Stimulated activated CD8-positive, alpha-beta memory T cell treated with anti-CD3 and anti-CD28 coated beads, Interleukin-7, amount 100 ng/mL, for 48 hours (primary cell): ENCODE measurements at regions not wholly inside any gene's neighbourhood (a gene's known extent, or its start where the extent isn't known, plus 50 kb on each side); places are given as distances from the start of the nearest gene placed in this dataset.

Experiments used
- DNase-seq, 2 donors: peaks; one replicate each; pipeline ENCODE4 v3.0.0-alpha.2; 2020; ENCODE audit warnings: low read depth in 1 of 2; ENCODE audit errors: extremely low read depth in 1 of 2

DNA sequence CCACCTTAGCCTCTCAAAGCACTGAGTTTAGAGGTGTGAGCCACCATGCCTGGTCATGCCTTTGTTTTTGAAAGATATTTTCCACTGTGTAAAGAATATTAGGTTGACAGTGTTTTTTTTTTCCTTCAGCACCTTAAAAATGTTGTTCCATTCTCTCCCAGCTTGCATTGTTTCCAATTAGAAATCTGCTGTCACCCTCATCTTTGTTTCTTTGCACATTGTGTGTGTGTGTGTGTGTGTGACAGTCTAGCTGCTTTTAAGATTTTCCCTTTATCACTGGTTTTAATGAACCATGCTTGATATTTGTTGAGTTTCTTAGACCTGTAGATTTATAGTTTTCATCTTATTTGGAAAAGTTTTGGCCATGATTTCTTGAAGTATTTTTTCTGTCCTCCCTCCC is 79.0 kb upstream of the NKX1-1 start:
- DNase-seq: no peak

DNA sequence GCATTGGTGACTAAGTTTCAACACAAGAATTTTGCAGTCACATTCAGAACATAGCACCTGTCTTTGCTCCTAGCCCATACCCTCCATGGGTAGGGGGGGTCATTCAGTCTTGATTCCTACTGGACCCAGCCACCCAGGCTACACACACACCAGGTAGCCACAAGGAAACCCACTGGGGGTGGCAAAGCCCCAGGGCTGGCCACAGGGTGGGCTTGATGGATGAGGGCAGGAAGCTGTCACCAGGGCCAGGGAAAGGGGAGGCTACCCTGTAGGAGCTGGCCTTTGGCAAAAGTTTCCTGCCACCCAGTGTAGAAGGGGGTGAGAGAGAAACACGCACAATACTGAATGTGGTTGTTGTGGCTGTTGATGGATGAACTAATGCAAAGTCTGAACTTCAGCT is 74.5 kb upstream of the NKX1-1 start:
- no peak for DNase-seq

DNA sequence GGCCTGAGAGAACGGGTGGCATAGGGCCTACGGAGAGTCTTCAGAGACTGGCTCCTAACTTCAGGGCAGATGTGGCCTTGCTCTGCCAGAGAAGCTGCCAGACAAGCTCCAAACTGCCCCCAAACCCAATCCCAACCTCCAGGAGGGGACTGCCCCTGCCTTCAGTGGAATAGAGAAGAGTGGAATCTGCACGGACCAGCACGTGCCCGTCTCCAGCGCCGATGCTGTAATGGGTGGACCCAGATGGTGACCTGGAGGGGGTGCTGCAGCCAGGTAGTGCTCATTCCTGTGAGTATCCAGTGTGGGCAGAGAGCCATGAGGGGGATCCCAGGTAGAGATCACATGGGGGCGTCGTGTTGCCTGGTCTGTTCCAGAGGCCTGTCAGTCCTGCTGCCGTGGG is 73.2 kb upstream of the NKX1-1 start:
- no peak for DNase-seq

DNA sequence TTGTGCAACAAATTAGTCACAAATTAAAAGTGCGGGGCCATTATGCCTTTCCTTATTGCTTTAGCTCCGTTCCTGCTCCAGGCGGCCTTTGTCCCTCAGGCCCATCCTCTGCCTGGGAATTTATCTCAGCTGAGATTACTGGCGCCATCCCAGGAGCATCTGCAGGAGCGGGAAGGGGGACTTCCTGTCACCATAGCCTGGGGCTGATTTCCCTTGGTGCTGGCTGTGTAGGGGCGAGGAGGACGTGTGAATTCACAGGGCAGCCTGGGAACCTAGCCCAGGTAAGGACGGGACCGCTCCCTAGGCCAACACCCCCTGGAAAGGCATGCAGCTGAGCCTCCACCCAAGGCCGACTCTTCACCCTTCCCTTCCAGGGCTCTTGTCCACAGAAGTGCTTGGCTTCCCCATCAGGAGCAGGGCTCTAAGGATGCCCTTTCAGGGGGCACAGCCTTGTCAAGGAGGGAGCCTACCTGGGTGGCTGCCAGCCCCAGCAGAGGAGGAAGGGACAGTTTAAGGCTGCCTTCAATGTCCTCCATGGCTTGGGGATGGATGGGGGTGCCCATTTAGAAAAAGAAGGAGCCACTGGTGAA is 72.6 kb upstream of the NKX1-1 start:
- no peak for DNase-seq

DNA sequence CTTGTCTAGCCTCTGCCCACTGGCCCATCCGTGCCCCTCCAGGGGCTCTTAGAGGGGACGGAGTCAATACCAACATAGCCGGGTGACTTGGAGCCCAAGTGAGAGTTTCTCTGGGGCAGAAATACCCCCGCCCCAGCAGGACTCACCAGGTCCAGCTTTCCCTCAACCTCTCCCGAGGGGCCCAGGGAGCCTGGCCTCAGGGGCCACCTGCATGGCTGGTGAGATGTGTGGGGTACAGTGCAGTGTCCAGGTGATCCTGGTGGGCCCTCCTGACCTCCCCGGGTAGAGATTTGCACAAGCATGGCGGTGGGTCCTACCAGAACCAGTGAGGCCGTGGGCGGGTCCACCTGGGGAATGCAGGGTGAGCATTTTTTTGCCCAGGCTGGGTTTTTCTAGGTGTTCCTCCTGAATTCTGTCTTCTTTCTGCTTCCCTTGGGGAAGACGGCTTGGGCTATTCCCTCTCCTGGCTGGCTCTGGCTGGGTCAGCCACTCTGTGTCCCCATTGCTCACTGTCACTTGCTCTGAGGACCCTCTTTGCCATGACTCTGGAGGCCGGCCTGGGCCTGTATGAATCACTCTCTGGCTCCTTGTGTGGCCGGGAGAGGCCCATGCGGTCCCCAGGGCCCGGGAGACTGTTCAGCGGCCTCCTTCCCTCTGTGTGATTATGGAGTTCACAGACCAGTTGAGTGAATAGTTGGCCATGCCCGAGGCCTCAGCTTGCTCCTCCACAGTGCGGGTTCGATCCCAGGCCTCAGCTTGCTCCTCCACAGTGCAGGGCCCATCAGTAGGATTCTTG is 71.0 kb upstream of the NKX1-1 start:
- DNase-seq: no peak

DNA sequence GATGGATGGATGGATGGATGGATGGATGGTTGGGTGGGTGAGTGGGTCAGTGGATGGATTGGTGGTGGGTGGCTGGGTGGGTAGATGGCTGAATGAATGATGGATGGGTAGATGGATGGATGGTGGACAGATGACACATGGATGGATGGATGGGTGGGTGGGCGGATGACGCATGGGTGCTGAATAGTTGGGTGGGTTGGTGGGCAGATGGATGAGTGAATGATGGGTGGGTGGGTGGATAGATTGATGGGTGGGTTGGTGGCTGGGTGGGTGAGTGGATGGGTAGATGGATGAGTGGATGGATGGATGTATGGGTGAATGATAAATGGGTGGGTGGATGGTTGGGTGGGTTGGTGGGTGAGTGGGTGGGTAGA is 69.9 kb upstream of the NKX1-1 start:
- no peak for DNase-seq

DNA sequence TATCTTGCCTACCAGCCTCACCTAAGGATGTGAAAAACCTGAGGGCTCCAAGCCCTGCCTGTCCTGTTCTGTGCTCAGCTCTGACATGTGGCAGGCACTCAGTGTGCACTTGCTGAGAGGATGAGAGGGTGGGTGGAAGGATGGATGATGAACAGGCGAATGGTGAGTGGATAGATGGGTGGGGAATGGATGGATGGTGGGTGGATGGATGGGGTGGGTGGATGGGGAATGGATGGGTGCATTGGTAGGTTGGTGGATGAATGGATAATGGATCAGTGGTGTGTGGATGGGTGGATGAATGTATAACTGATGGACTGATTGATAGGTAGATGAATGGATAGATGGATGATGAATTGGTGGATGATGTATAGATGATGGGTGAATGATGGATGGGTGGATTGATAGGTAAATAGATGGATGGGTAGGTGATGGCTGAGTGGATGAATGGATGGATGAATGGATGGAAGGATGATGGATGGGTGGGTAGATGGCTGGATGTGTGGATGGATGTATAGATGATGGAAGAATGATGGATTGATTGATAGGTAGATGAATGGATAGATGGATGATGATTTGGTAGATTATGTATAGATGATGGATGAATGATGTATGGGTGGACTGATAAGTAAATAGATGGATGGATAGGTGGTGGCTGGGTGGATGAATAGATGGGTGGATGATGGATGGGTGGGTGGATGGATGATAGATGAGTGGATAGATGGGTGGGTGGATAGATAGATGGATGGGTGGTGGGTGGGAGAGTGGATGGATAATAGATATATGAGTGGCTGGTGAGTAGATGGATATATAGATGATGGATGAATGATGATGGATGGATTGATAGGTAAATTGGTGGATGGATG is 69.3 kb upstream of the NKX1-1 start:
- no peak for DNase-seq

DNA sequence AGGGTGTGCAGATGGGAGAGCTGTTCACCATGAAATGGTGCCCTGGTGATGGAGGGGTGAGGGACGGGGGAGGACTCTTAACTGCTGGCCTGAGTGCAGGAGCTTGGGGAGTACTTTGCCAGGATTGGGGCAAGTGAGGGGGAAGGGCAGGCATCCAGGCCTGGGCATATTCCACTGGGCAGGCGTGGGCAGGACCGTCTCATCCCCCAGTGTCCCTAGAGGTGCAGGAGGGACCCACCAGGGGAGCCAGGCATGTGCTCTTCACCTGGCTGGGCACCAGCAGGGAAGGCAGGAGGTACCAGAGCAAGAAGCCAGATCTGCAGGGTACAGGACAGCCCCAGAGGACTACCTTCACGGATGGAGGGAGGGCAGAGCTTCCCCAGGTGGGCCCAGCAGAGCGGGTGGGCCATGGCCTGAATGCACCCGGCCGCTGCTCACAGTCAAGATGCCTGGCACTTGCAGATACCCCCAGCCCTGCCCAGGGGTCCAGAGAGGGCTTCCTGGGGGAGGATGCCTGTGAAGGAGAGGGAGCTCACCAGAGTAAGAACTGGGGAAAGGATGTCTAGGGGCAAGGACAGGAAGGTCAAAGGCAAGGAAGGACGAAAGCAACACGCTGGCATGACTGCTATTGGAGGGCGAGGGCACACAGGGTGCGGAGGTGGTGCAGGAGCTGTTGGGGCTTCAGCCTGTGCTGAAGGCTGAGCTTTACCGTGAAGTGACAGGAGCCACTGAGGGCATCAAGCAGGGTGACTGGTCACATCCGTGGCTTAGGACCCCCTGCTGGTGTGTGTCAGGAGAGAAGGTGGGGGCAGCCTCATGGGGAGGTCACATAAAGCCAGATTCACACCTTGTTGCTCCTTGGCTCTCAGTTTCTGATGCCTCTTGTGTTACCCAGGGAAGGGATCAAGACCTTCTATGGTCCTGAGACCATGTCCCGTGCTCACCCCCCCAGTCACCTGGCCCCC is 68.2 kb upstream of the NKX1-1 start:
- no peak for DNase-seq

DNA sequence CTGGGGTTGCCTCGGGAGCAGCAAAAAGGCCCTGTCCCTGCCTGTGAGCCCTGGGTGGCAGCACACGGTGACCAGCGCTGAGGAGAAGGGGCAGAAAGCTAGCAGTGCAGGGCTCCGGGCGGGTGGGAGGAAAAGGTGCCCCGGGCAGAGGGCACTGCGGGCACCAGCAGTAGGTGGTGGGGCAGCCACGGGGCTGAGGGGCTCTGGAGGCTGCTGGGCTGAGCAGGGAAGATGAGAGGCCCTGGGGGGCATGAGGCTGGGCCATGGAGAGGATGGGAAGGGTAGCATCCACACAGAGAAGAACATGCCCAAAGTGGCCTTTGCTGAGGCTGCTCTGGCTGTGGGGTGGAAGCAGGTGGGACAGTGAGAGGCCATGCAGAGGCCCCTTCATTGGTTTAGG is 67.5 kb upstream of the NKX1-1 start:
- DNase-seq: no peak

DNA sequence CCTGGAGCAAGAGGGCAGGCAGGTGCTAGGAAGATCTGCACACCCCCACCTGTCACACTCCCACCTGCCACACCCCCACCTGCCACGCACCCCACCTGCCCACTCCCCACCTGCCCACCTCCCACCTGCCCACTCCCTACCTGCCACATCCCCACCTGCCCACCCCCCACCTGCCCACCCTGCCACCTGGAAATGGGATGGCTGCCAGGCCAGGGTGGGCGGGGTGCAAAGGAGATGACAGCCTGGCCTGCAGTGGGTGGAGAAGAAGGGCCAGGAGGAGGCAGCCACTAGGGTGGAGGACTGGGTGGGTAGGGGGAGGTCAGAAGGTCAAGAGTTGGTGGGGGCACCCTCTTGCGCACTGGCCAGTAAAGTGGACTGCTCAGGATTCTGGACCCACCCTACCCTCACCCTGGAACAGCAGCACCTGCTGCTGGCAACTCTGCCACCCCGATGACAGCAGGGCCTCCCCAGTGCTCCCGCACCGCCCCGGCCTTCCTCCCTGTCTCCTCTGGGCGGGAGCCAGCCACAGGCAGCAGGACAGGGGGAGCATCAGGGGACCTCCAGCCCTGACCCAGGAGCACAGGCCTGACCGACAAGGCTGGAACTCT is 66.8 kb upstream of the NKX1-1 start:
- no peak for DNase-seq

DNA sequence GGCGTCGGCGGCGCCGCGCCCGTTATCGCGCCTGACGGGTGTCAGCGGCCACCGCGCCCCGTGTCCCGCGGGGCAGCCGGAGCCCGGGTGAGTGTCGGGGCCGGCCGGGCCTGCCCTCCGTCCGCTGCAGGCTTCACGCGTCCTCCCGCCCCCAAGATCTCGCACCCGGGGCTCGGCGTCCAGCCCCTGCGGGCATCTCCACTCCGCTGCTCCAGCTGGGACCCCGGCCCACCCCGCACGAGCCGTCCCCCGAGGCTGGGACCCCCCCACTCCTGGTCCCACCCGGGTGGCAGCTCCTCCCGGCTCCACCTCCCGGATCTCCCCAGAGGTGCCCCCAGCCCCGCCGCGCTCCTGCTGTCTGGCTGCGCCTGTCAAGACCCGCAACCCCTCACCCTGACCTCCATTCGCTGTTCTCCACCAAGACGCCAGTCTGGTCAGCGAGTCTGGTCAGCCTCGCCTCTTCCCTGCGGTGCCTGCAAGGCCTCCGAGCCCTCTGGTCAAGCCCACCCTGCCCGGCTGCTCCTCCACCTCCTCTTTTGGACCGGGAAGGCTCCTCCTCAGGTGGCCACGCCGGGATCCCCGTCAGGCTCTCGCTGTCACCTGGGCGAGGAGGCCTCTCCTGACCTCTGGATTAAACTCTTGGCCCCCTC is 66.0 kb upstream of the NKX1-1 start:
- DNase-seq: no peak

DNA sequence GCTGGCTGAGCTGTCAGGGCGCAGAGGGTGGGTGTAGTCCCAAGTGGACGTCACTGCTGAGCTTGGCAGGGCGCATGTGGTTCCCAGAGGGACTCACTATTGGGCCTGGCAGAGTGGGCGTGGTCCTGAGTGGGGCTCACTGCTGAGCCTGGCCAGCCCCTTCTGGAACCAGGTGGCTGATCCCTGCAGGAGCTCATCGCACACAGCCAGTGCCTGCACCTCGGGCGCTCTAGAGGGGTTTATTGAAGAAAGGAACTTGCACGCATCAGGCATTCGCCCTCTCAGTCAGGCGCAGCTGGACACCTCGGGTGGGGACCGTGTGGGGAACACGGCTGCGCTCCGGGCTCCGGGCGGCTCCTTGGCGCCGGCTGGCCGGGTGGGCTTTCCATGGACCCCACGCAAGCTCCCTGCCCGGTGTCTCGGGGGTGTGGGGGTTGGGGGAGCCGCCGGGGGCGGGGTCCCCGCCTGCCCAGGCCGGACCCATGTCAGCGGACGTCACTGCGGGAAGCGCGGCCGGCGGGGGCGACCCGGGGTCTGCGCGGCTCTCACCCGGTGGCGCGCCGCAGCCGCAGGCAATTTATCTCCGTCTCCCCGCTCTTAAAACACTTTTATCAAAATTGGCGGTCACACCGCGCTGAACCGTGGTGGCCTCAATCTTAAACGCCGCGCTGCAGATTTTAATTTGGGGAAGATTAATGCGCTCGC is 65.4 kb upstream of the NKX1-1 start:
- DNase-seq: no peak

DNA sequence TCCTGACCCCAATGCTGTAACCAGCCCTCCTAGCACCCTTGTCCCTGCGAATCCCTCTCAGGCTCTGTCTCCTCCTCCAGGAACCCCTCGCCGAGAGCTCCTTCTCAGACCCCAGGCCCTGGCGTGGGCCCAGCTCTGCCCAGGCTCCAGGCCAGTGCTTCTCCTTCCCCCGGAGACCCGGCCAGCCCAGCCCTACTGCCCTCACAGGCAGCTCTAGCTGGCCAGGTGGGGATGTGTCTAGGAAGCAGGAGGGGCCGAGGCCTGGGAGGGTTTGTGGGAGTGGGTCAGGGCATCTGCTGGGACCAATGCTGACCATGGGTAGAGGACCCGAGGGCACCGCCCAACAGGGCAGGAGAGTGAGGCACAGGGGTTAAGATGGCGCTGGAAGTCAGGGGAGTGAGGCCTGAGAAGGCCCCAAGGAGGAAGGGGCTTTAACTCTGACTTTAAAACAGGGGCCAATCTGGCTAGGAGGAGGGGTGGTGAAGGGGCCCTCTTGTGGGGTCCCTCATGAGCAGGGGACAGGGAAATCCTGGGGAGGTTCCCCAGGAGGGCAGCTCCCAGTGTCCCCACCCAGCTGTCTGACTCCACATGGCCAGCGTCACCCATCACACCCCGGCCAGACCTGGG is 64.7 kb upstream of the NKX1-1 start:
- DNase-seq: no peak

DNA sequence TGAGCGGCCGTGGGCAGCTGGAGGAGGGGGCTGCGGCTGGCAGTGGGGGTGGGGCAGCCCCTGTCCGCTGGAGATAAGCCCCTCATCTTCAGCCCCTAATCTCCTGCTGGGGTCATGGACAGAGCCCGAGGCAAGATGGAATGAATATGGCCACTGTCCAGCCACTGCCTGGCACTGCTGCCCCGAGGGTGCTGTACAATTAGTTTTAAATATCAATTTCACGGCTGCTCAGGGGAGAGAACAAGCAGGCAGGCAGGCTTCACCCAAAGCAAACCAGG is 64.1 kb upstream of the NKX1-1 start:
- DNase-seq: no peak

DNA sequence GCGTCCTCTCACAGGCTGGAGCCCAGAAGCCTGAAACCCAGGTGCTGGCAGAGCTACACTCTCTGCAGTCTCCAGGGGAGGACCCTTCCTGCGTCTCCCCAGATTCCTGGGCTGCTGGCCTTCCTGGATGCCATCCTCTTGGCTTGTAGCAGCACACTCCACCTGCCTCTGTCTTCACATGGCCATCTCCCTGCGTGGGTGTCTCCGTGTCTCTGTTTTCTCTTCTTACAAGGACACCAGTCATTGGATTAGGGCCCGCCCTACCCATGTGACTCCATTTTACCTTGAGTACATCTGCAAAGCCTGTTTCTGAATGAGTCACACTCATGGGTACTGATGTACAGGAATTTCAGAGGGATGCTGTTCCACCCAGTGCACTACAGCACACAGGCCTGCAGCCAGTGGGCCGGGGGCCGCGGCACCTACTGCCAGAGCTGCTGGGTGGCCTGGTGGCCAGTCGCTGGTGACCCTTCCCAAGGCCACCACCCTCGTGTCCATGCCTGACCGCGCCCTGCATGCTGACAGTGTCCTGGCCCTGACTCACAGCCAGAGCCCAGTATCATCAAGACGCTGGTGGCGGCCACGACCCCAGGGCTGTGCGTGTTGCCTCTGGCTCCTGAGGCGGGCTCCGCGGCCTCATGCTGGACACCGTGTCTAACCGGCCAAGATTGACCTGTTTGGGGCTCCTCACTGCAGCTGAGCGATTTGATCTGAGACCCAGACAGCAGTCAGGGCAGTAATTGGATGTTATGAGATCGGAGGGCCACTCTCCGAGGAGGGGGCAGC is 63.6 kb upstream of the NKX1-1 start:
- no peak for DNase-seq

DNA sequence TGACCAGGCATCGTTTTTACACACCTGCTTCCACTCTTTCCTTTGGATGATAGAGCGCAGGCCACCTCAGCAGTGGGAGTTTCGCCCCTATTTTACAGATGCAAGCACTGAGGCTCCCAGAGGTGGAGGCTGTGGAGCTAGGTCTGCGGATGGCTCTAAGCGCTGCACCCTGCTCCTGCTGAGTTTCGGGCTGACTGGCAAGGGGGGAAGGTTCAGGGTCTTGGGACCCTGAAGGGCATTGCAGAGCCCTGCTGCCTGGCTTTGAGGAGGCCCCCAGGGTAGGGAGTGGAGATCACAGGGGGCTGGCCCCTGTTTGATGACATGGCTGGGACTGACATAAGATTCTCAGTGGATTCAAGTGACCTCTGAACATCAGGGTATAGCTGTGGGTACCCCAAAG is 62.8 kb upstream of the NKX1-1 start:
- DNase-seq: no peak

DNA sequence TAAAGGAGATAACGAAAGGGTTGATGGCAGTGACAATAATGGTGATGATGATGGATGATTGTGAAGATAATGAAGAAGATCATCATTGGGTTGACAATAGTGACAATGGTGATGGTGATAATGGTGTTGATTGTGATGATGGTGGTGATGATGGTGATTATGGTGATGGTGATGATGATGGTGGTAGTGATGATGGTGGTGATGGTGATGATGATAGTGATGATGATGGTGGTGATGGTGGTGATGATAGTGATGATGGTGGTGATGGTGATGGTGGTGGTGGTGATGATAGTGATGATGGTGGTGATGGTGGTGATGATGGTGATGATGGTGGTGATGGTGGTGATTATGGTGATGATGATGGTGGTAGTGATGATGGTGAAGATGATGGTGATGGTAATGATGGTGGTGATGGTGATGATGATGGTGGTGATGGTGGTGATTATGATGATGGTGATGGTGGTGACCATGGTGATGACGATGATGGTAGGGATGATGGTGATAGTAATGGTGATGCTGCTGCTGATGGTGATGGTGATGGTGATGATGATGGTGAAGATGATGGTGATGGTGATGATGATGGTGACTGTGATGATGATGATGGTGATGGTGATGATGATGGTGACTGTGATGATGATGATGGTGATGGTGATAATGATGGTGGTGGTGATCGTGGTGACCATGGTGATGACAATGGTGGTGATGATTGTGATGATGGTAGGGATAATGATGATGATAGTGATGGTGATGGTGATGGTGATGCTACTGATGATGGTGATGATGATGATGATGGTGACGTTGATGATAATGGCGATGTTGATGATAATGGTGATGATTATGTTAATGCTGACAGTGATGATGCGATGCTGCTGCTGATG is 61.6 kb upstream of the NKX1-1 start:
- DNase-seq: no peak

DNA sequence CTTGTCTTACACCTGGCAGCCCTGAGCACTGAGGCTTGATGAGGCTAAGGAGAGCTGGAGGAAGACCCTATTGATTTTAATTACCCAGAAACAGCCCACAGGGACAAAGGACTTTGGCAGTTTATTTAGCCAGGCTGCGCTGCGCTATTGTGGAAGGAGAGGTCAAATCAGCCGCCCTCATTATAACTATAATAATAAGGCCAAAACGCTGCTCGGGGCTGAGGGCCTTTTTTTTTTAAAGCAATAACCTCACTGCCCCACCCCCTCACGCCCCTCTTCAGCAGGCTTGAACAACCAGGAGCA is 60.6 kb upstream of the NKX1-1 start:
- no peak for DNase-seq
